Dendritic cell treated with granulocyte-macrophage colony-stimulating factor and Interleukin-4, amounts not matched to agents 40 ng/mL and 50 ng/mL, for 4 days (primary cell): ENCODE measurements at regions not wholly inside any gene's neighbourhood (a gene's known extent, or its start where the extent isn't known, plus 50 kb on each side); places are given as distances from the start of the nearest gene placed in this dataset.

ENCODE experiments used
- H3K27ac Mint-ChIP-seq: one replicate; pipeline ENCODE4 v1.8.0; 2022; ENCODE audit warnings: mild to moderate bottlenecking, mixed read lengths
- H3K27me3 Mint-ChIP-seq: one replicate; pipeline ENCODE4 v1.8.0; 2022; ENCODE audit warnings: mild to moderate bottlenecking, mixed read lengths
- H3K36me3 Mint-ChIP-seq: one replicate; pipeline ENCODE4 v1.8.0; 2022; ENCODE audit warnings: low read depth, mixed read lengths
- H3K4me1 Mint-ChIP-seq: one replicate; pipeline ENCODE4 v1.8.0; 2022; ENCODE audit warnings: low read depth, mixed read lengths
- H3K4me3 Mint-ChIP-seq: one replicate; pipeline ENCODE4 v1.8.0; 2022; ENCODE audit warnings: mild to moderate bottlenecking, moderate library complexity, mixed read lengths
- H3K9me3 Mint-ChIP-seq: one replicate; pipeline ENCODE4 v1.8.0; 2022; ENCODE audit warnings: mixed read lengths
- intact Hi-C: fragments of 100-400 bp; cut with micrococcal nuclease; formaldehyde crosslinking; loops from one replicate; pipeline ENCODE4 v1.15.0; 2022

GRCh38 chr6:132085731-132086130 lies 134.6 kb upstream of the CCN2 start:
- no peak overlapping the region for H3K27ac Mint-ChIP-seq
- no peak overlapping the region for H3K4me3 Mint-ChIP-seq
- no peaks in the 10 kb centered on the region for H3K4me1 Mint-ChIP-seq
- peaks cover 11% of the 10 kb centered on the region for H3K9me3 Mint-ChIP-seq
- intact Hi-C loops, result no loop called here
- H3K36me3 Mint-ChIP-seq, result no peaks in the 10 kb centered on the region
- no peaks in the 10 kb centered on the region for H3K27me3 Mint-ChIP-seq

GRCh38 chr6:132084811-132085509 lies 133.8 kb upstream of the CCN2 start:
- Mint-ChIP-seq H3K27ac (no peak overlapping the region), H3K27me3 (no peaks in the 10 kb centered on the region)

GRCh38 chr6:132082421-132082820 lies 131.2 kb upstream of the CCN2 start:
- no peaks in the 10 kb centered on the region for H3K36me3 Mint-ChIP-seq
- no peak overlapping the region for H3K27ac Mint-ChIP-seq
- intact Hi-C loops, result no loop called here
- no peaks in the 10 kb centered on the region for H3K27me3 Mint-ChIP-seq
- no peaks in the 10 kb centered on the region for H3K4me1 Mint-ChIP-seq
- no peak overlapping the region for H3K4me3 Mint-ChIP-seq
- H3K9me3 Mint-ChIP-seq, result peaks cover 5% of the 10 kb centered on the region

More at GRCh38 chr6:132084811-132085509, 133.8 kb upstream of the CCN2 start:
- Mint-ChIP-seq H3K4me1 (no peaks in the 10 kb centered on the region), H3K4me3 (no peak overlapping the region), H3K9me3 (peaks cover 5% of the 10 kb centered on the region), H3K36me3 (no peaks in the 10 kb centered on the region)
- intact Hi-C loops, result no loop called here

GRCh38 chr6:132081338-132081737 lies 130.2 kb upstream of the CCN2 start:
- intact Hi-C loops, result no loop called here
- Mint-ChIP-seq H3K36me3 (no peaks in the 10 kb centered on the region), H3K4me1 (no peaks in the 10 kb centered on the region), H3K4me3 (no peak overlapping the region), H3K27ac (no peak overlapping the region), H3K27me3 (no peaks in the 10 kb centered on the region), H3K9me3 (peaks cover 5% of the 10 kb centered on the region)

GRCh38 chr6:132079286-132079685 lies 128.1 kb upstream of the CCN2 start:
- no peaks in the 10 kb centered on the region for H3K36me3 Mint-ChIP-seq
- intact Hi-C loops, result no loop called here
- H3K27ac Mint-ChIP-seq, result no peak overlapping the region
- peaks cover 5% of the 10 kb centered on the region for H3K9me3 Mint-ChIP-seq
- H3K27me3 Mint-ChIP-seq, result no peaks in the 10 kb centered on the region
- H3K4me3 Mint-ChIP-seq, result no peak overlapping the region
- no peaks in the 10 kb centered on the region for H3K4me1 Mint-ChIP-seq

- Mint-ChIP-seq H3K4me1 (no peaks in the 10 kb centered on the region), H3K4me3 (no peak overlapping the region), H3K27ac (no peak overlapping the region), H3K9me3 (no peaks in the 10 kb centered on the region), H3K36me3 (no peaks in the 10 kb centered on the region), H3K27me3 (no peaks in the 10 kb centered on the region)
- intact Hi-C loops, result no loop called here
Measured at GRCh38 chr6:132076452-132076851, 125.3 kb upstream of the CCN2 start.

- Mint-ChIP-seq H3K9me3 (no peaks in the 10 kb centered on the region), H3K4me3 (no peak overlapping the region), H3K4me1 (no peaks in the 10 kb centered on the region), H3K36me3 (no peaks in the 10 kb centered on the region), H3K27ac (no peak overlapping the region), H3K27me3 (no peaks in the 10 kb centered on the region)
- intact Hi-C loops, result no loop called here
Measured at GRCh38 chr6:132072831-132073230, 121.7 kb upstream of the CCN2 start.

GRCh38 chr6:132072271-132072670 lies 121.1 kb upstream of the CCN2 start:
- intact Hi-C loops, result no loop called here
- no peaks in the 10 kb centered on the region for H3K27me3 Mint-ChIP-seq
- no peak overlapping the region for H3K4me3 Mint-ChIP-seq
- no peak overlapping the region for H3K27ac Mint-ChIP-seq
- no peaks in the 10 kb centered on the region for H3K36me3 Mint-ChIP-seq
- H3K4me1 Mint-ChIP-seq, result no peaks in the 10 kb centered on the region
- no peaks in the 10 kb centered on the region for H3K9me3 Mint-ChIP-seq

- Mint-ChIP-seq H3K9me3 (no peaks in the 10 kb centered on the region), H3K4me1 (no peaks in the 10 kb centered on the region), H3K27me3 (no peaks in the 10 kb centered on the region), H3K36me3 (no peaks in the 10 kb centered on the region), H3K4me3 (no peak overlapping the region), H3K27ac (no peak overlapping the region)
- intact Hi-C loops, result no loop called here
Measured at GRCh38 chr6:132070356-132070755, 119.2 kb upstream of the CCN2 start.

- no peaks in the 10 kb centered on the region for H3K27me3 Mint-ChIP-seq
- no peak overlapping the region for H3K27ac Mint-ChIP-seq
- H3K9me3 Mint-ChIP-seq, result no peaks in the 10 kb centered on the region
- H3K36me3 Mint-ChIP-seq, result no peaks in the 10 kb centered on the region
- H3K4me1 Mint-ChIP-seq, result no peaks in the 10 kb centered on the region
- intact Hi-C loops, result no loop called here
- H3K4me3 Mint-ChIP-seq, result no peak overlapping the region
Measured at GRCh38 chr6:132068766-132069165, 117.6 kb upstream of the CCN2 start.

- intact Hi-C loops, result no loop called here
- H3K27ac Mint-ChIP-seq, result no peak overlapping the region
- H3K36me3 Mint-ChIP-seq, result no peaks in the 10 kb centered on the region
- H3K9me3 Mint-ChIP-seq, result no peaks in the 10 kb centered on the region
- H3K4me1 Mint-ChIP-seq, result no peaks in the 10 kb centered on the region
- H3K4me3 Mint-ChIP-seq, result no peak overlapping the region
- no peaks in the 10 kb centered on the region for H3K27me3 Mint-ChIP-seq
Measured at GRCh38 chr6:132067286-132067685, 116.1 kb upstream of the CCN2 start.

- H3K27ac Mint-ChIP-seq, result no peak overlapping the region
- H3K4me1 Mint-ChIP-seq, result no peaks in the 10 kb centered on the region
- H3K36me3 Mint-ChIP-seq, result no peaks in the 10 kb centered on the region
- intact Hi-C loops, result no loop called here
- H3K4me3 Mint-ChIP-seq, result no peak overlapping the region
- no peaks in the 10 kb centered on the region for H3K9me3 Mint-ChIP-seq
- H3K27me3 Mint-ChIP-seq, result no peaks in the 10 kb centered on the region
Measured at GRCh38 chr6:132065556-132065955, 114.4 kb upstream of the CCN2 start.

- Mint-ChIP-seq H3K9me3 (no peaks in the 10 kb centered on the region), H3K4me3 (no peak overlapping the region), H3K27ac (no peak overlapping the region), H3K4me1 (no peaks in the 10 kb centered on the region), H3K27me3 (no peaks in the 10 kb centered on the region), H3K36me3 (no peaks in the 10 kb centered on the region)
- intact Hi-C loops, result no loop called here
Measured at GRCh38 chr6:132063738-132064137, 112.6 kb upstream of the CCN2 start.

- H3K4me1 Mint-ChIP-seq, result no peaks in the 10 kb centered on the region
- no peaks in the 10 kb centered on the region for H3K27me3 Mint-ChIP-seq
- H3K36me3 Mint-ChIP-seq, result no peaks in the 10 kb centered on the region
- intact Hi-C loops, result no loop called here
- no peak overlapping the region for H3K4me3 Mint-ChIP-seq
- H3K9me3 Mint-ChIP-seq, result no peaks in the 10 kb centered on the region
- H3K27ac Mint-ChIP-seq, result no peak overlapping the region
Measured at GRCh38 chr6:132063204-132063603, 112.0 kb upstream of the CCN2 start.

- Mint-ChIP-seq H3K27ac (no peak overlapping the region), H3K9me3 (no peaks in the 10 kb centered on the region), H3K27me3 (no peaks in the 10 kb centered on the region), H3K36me3 (no peaks in the 10 kb centered on the region), H3K4me3 (no peak overlapping the region), H3K4me1 (no peaks in the 10 kb centered on the region)
- intact Hi-C loops, result no loop called here
Measured at GRCh38 chr6:132062626-132063025, 111.5 kb upstream of the CCN2 start.
